ENCODE measurements at regions not wholly inside any gene's neighbourhood (a gene's known extent, or its start where the extent isn't known, plus 50 kb on each side); places are given as distances from the start of the nearest gene placed in this dataset.

GRCh38 chr3:95227092-95227491 lies 1164.2 kb downstream of the NSUN3 start:
- Histone ChIP-seq H2BK120ac (replicated peaks; ENCODE audit: low read depth, low read length) (no peak overlapping the region), H3K4me2 (ENCODE audit: insufficient read depth in 1 of 2, low read depth in 2 of 2, low read length in 2 of 2) (no peak overlapping the region), H3K23me2 (ENCODE audit: low read depth, low read length) (no peaks in the 10 kb centered on the region), H2BK20ac (ENCODE audit: low read length) (no peak overlapping the region), H3K56ac (replicated peaks; ENCODE audit: insufficient read length, low read depth, low read length) (no peak overlapping the region), H4K8ac (ENCODE audit: extremely low read depth, insufficient read depth, low read length) (no peak overlapping the region), H3K36me3 (ENCODE audit: control insufficient read depth in 2 of 4, insufficient read depth in 4 of 4, low read length in 3 of 4) (no peaks in the 10 kb centered on the region), H3K4ac (replicated peaks; ENCODE audit: insufficient read length, low read depth, low read length) (no peak overlapping the region), H3K79me1 (ENCODE audit: low read depth, low read length) (no peaks in the 10 kb centered on the region), H2BK12ac (ENCODE audit: low read depth, low read length) (no peak overlapping the region), H3K9me3 (ENCODE audit: insufficient read depth in 2 of 2, low read depth in 1 of 2, low read length in 1 of 2) (no peaks in the 10 kb centered on the region), H4K91ac (replicated peaks; ENCODE audit: insufficient read length, low read length) (no peak overlapping the region), H2BK5ac (ENCODE audit: low read depth, low read length) (no peak overlapping the region), H3K79me2 (ENCODE audit: control insufficient read depth in 1 of 2, insufficient read depth in 2 of 2, low read length in 2 of 2) (no peaks in the 10 kb centered on the region), H4K5ac (ENCODE audit: insufficient read length, low read depth, low read length) (no peak overlapping the region), H3K4me1 (replicated peaks in 1 of 4; ENCODE audit: control insufficient read depth in 3 of 4, insufficient read depth in 4 of 4, low read length in 3 of 4) (no peaks in the 10 kb centered on the region), H3K18ac (ENCODE audit: extremely low read depth, low read length) (no peak overlapping the region), H3K27me3 (replicated peaks in 1 of 4; ENCODE audit: control insufficient read depth in 3 of 4, extremely low read depth in 1 of 4, insufficient read depth in 3 of 4, low read length in 3 of 4) (no peaks in the 10 kb centered on the region), H2BK15ac (ENCODE audit: low read length) (no peak overlapping the region), H3K23ac (ENCODE audit: insufficient read length) (no peak overlapping the region), H3K9ac (replicated peaks in 1 of 4; ENCODE audit: extremely low read depth in 1 of 4, low read depth in 3 of 4, low read length in 3 of 4) (no peak overlapping the region), H2AK5ac (ENCODE audit: low read depth, low read length) (no peak overlapping the region), H2AFZ (ENCODE audit: low read length) (no peak overlapping the region), H3K14ac (ENCODE audit: insufficient read length) (no peak overlapping the region), H3K27ac (ENCODE audit: low read depth, low read length) (no peak overlapping the region), H4K20me1 (replicated peaks in 1 of 2; ENCODE audit: control insufficient read depth in 1 of 2, insufficient read depth in 2 of 2, low read length in 2 of 2) (no peaks in the 10 kb centered on the region), H3K4me3 (ENCODE audit: extremely low read depth in 1 of 4, insufficient read depth in 2 of 4, low read depth in 3 of 4, low read length in 4 of 4) (no peak overlapping the region)
- ChIA-PET POLR2A (ENCODE audit: partially characterized antibody) (no interaction called here), CTCF (ENCODE audit: partially characterized antibody) (no interaction called here)
- DNase-seq (ENCODE audit: low read depth in 1 of 2, low spot score in 2 of 2) (no peak), FAIRE-seq (no peak)
- WGBS, 2 experiments (ENCODE audit: extremely low coverage in 1 of 2, insufficient coverage in 1 of 2, insufficient read length in 1 of 2, insufficient replicate concordance in 2 of 2, low coverage in 1 of 2, low lambda C conversion rate in 2 of 2, missing lambda C conversion rate in 1 of 2), result 92% methylated on average over 4 of the region's 4 CpGs; no CpG with 5 or more reads in 1 of the 2 experiments
- no peak for TF ChIP-seq TAF1 (IDR thresholded peaks at IDR 0.05; ENCODE audit: low read depth, low read length)
- no peak for TF ChIP-seq SAP30 (IDR thresholded peaks at IDR 0.05; ENCODE audit: insufficient read depth, insufficient replicate concordance, low read length)
- TF ChIP-seq E2F6 (IDR thresholded peaks at IDR 0.05), result no peak
- TF ChIP-seq SIN3A (conservative IDR thresholded peaks at IDR 0.05 in 1 of 2, IDR thresholded peaks at IDR 0.05 in 1 of 2; ENCODE audit: low read depth in 1 of 2, low read length in 2 of 2), result no peak
- no peak for TF ChIP-seq TCF12 (IDR thresholded peaks at IDR 0.05; ENCODE audit: low read depth, low read length)
- no peak for TF ChIP-seq SP4 (IDR thresholded peaks at IDR 0.05; ENCODE audit: low read length)
- TF ChIP-seq TEAD4 (IDR thresholded peaks at IDR 0.05; ENCODE audit: low read depth, low read length), result no peak
- TF ChIP-seq RFX5 (IDR thresholded peaks at IDR 0.05; ENCODE audit: borderline replicate concordance, low read depth, low read length), result no peak
- TF ChIP-seq SIRT6 (IDR thresholded peaks at IDR 0.05; ENCODE audit: low read length), result no peak
- TF ChIP-seq ASH2L (IDR thresholded peaks at IDR 0.05; ENCODE audit: low read length), result no peak
- no peak for TF ChIP-seq CBX5 (IDR thresholded peaks at IDR 0.05; ENCODE audit: low read depth, low read length)

Data from H1 (cell line).